Transverse colon (tissue), 4 donors: ENCODE measurements at regions not wholly inside any gene's neighbourhood (a gene's known extent, or its start where the extent isn't known, plus 50 kb on each side); places are given as distances from the start of the nearest gene placed in this dataset.

Experiments used
- DNase-seq: peaks from one replicate; pipeline ENCODE4 v3.0.0-alpha.2; 2019
- H3K27ac ChIP-seq, 4 donors: fragments of 200-600 bp; sonication (generic); 2 replicates each; pipeline ENCODE4 v1.5.1; 2016 to 2018; ENCODE audit warnings: inconsistent platforms in 4 of 4
- H3K27me3 ChIP-seq: fragments of 200-600 bp; sonication (generic); 2 replicates; pipeline ENCODE4 v1.5.1; 2017; ENCODE audit warnings: inconsistent platforms
- H3K36me3 ChIP-seq, 4 donors: fragments of 200-600 bp; sonication (generic); 2 replicates each; pipeline ENCODE4 v1.5.1; 2017 to 2019; ENCODE audit warnings: inconsistent platforms in 4 of 4
- H3K4me1 ChIP-seq, 4 donors: fragments of 200-600 bp; sonication (generic); 2 replicates each; pipeline ENCODE4 v1.5.1; 2017 to 2020; ENCODE audit warnings: inconsistent platforms in 4 of 4
- H3K4me3 ChIP-seq, 4 donors: fragments of 200-600 bp; sonication (generic); 1 replicate in 1 of 4; 2 replicates in 3 of 4; pipeline versions ENCODE4 v1.5.1 to v1.6.1; 2017 to 2019; ENCODE audit warnings: inconsistent platforms in 4 of 4
- H3K9me3 ChIP-seq, 2 donors: fragments of 200-600 bp; sonication (generic); 2 replicates each; pipeline ENCODE4 v1.5.1; 2017 to 2019; ENCODE audit warnings: inconsistent platforms in 2 of 2
- CTCF ChIP-seq, 5 experiments: fragments of 200-600 bp in 3 of 5; fragments of 450-650 bp in 2 of 5; sonication (generic) in 3 of 5; IDR thresholded peaks; 1 replicate in 2 of 5; 2 replicates in 3 of 5; pipeline ENCODE4 v1.5.1; 2016 to 2017; ENCODE audit warnings: antibody characterized with exemption in 5 of 5, inconsistent platforms in 3 of 5, mild to moderate bottlenecking in 2 of 5, moderate library complexity in 1 of 5
- EP300 ChIP-seq: sonication (generic); formaldehyde crosslinking; IDR thresholded peaks from one replicate; pipeline ENCODE4 v1.6.1; 2017; ENCODE audit warnings: antibody characterized with exemption, low read depth
- POLR2A ChIP-seq: fragments of 450-650 bp; IDR thresholded peaks from one replicate; pipeline ENCODE4 v1.6.1; 2016; ENCODE audit warnings: antibody characterized with exemption, mild to moderate bottlenecking, moderate library complexity
- POLR2AphosphoS5 ChIP-seq, 3 donors: sonication (generic); formaldehyde crosslinking; IDR thresholded peaks; one replicate each; pipeline ENCODE4 v1.6.1; 2016; ENCODE audit warnings: antibody characterized with exemption in 3 of 3
- WGBS, 2 donors: methylation state at CpG; one replicate each; pipeline ENCODE4 v1.1.5; 2018; ENCODE audit warnings: low coverage in 1 of 2; 5-methylcytosine and 5-hydroxymethylcytosine counted together
- in situ Hi-C, 4 donors: fragments of 200-750 bp; cut with MboI; loops; one replicate each; pipeline versions ENCODE4 v1.15.0 to v1.15.1; 2017; ENCODE audit warnings: low sequenced_read_pairs in 3 of 4, low pct_ligation_motif_present in 1 of 4, low pct_unique_long_range_greater_than_20kb in 1 of 4
- intact Hi-C: fragments of 100-400 bp; cut with DNase I; formaldehyde crosslinking; loops from one replicate; pipeline ENCODE4 v1.15.1; 2023; ENCODE audit warnings: low total_unique reads

- in situ Hi-C loops, result no loop called here
Observed at GRCh38 chr20:19047040-19047950, 165.1 kb upstream of the SLC24A3 start.

GRCh38 chr20:19047951-19048296 lies 164.5 kb upstream of the SLC24A3 start:
- intact Hi-C loops (loop anchor here (2.0 kb wide), 1 partner anchor 21 kb away; no protein-coding TSS in a partner anchor), in situ Hi-C loops (no loop called here)
- no peaks in the 10 kb centered on the region for H3K9me3 ChIP-seq
- 34 to 54% methylated on average over 3 of the region's 3 CpGs for WGBS, 2 donors
- H3K4me3 ChIP-seq, result no peak overlapping the region
- H3K27me3 ChIP-seq, result no peaks in the 10 kb centered on the region
- DNase-seq, result no peak
- TF ChIP-seq POLR2AphosphoS5 (IDR thresholded peaks at IDR 0.05), result peak in 1 of 3 donors; percentile 4
- no peak for TF ChIP-seq EP300
- H3K4me1 ChIP-seq, result peaks cover 0 to 29% (median 23%) of the 10 kb centered on the region in 4 donors
- peak overlapping the region; percentile 40 to 78 (median 77) for H3K27ac ChIP-seq
- H3K36me3 ChIP-seq, result no peaks in the 10 kb centered on the region

More at GRCh38 chr20:19047040-19047950, 165.1 kb upstream of the SLC24A3 start:
- no peak overlapping the region for H3K4me3 ChIP-seq
- peak overlapping the region; percentile 54 to 78 (median 77) for H3K27ac ChIP-seq
- no peaks in the 10 kb centered on the region for H3K36me3 ChIP-seq
- H3K27me3 ChIP-seq, result no peaks in the 10 kb centered on the region
- TF ChIP-seq EP300, result no peak
- no peak for TF ChIP-seq POLR2A
- TF ChIP-seq POLR2AphosphoS5 (IDR thresholded peaks at IDR 0.05), result peak in 1 of 3 donors; percentile 18
- no peak for TF ChIP-seq CTCF (IDR thresholded peaks at IDR 0.05)
- intact Hi-C loops, result no loop called here
- H3K4me1 ChIP-seq, result peaks cover 0 to 29% (median 23%) of the 10 kb centered on the region in 4 donors
- DNase-seq, result peak; percentile 84
- WGBS, 2 donors, result 39 to 43% methylated on average over 4 to 9 of the region's 9 CpGs
- no peaks in the 10 kb centered on the region for H3K9me3 ChIP-seq

- WGBS, 2 donors, result 32 to 53% methylated on average over 4 to 9 of the region's 9 CpGs
- TF ChIP-seq POLR2A, result no peak
- TF ChIP-seq CTCF (IDR thresholded peaks at IDR 0.05), result no peak
- TF ChIP-seq POLR2AphosphoS5 (IDR thresholded peaks at IDR 0.05), result no peak
- no peak for TF ChIP-seq EP300
- H3K27me3 ChIP-seq, result no peaks in the 10 kb centered on the region
- H3K4me1 ChIP-seq, result peaks cover 0 to 29% (median 23%) of the 10 kb centered on the region in 4 donors
- intact Hi-C loops, result loop anchor here (2.0 kb wide), 1 partner anchor 20 kb away; no protein-coding TSS in a partner anchor
- in situ Hi-C loops, result no loop called here
- H3K27ac ChIP-seq, result peak overlapping the region; percentile 55 to 78 (median 77)
- no peaks in the 10 kb centered on the region for H3K36me3 ChIP-seq
- H3K9me3 ChIP-seq, result no peaks in the 10 kb centered on the region
- H3K4me3 ChIP-seq, result no peak overlapping the region
- no peak for DNase-seq
Observed at GRCh38 chr20:19048995-19049501, 163.4 kb upstream of the SLC24A3 start.

GRCh38 chr20:19049514-19049913 lies 162.9 kb upstream of the SLC24A3 start:
- H3K27me3 ChIP-seq, result no peaks in the 10 kb centered on the region
- no peak for DNase-seq
- 91% methylated on average over 7 of the region's 7 CpGs; no CpG with 5 or more reads in 1 of the 2 donors for WGBS, 2 donors
- in situ Hi-C loops (no loop called here), intact Hi-C loops (loop anchor here (2.0 kb wide), 1 partner anchor 19 kb away; no protein-coding TSS in a partner anchor)
- no peaks in the 10 kb centered on the region for H3K36me3 ChIP-seq
- H3K4me1 ChIP-seq, result peaks cover 0 to 29% (median 23%) of the 10 kb centered on the region in 4 donors
- no peaks in the 10 kb centered on the region for H3K9me3 ChIP-seq
- H3K27ac ChIP-seq, result peak overlapping the region; percentile 55 to 78 (median 77)
- H3K4me3 ChIP-seq, result no peak overlapping the region
- TF ChIP-seq EP300 (no peak), POLR2A (no peak), CTCF (IDR thresholded peaks at IDR 0.05) (no peak), POLR2AphosphoS5 (IDR thresholded peaks at IDR 0.05) (no peak)
